ENCODE measurements at regions not wholly inside any gene's neighbourhood (a gene's known extent, or its start where the extent isn't known, plus 50 kb on each side); places are given as distances from the start of the nearest gene placed in this dataset.

DNA sequence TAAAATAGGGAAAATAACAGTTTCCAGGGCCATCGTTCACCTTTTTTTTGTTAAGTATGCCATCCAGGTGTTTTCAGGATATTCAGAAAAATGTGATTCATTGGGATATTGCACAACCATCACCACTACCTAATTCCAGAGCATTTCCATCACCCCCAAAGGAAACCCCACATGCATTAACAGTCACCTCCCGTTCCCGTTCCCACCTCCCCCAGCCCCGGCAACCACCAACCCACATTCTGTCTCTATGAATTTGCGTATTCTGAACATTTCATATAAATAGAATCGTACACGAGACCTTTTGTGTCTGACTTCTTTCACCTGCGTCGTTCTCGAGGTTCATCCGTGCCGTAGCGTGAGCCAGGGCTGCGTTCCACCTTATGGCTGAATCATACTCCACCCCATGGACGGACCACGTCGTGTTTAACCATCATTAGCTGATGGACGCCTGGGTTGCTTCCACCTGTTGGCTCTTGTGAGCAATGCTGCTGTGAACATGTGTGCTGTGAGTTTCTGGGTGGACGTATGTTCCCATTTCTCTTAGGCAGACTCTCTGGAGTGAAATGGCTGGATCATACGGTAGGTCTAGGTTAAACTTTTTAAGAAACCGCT lies 51.0 kb upstream of the NCOR2 start:
- TF ChIP-seq MYC (IDR thresholded peaks at IDR 0.05; ENCODE audit: insufficient read depth, insufficient read length, insufficient replicate concordance, low read length, severe bottlenecking) (no peak), ZSCAN29 (IDR thresholded peaks at IDR 0.05) (no peak), PAX8 (IDR thresholded peaks at IDR 0.05) (no peak), SMAD1 (IDR thresholded peaks at IDR 0.05; ENCODE audit: low read depth, partially characterized antibody) (no peak), POLR2AphosphoS5 (IDR thresholded peaks at IDR 0.05; ENCODE audit: low read length) (no peak), TCF12 (IDR thresholded peaks at IDR 0.05; ENCODE audit: low read depth, low read length) (no peak), MTA3 (IDR thresholded peaks at IDR 0.05; ENCODE audit: borderline replicate concordance, low read length) (no peak), NR2C2 (IDR thresholded peaks at IDR 0.05; ENCODE audit: borderline replicate concordance, control insufficient read depth, insufficient read length, low read depth) (no peak)
- TF ChIP-seq, protein P1, sequence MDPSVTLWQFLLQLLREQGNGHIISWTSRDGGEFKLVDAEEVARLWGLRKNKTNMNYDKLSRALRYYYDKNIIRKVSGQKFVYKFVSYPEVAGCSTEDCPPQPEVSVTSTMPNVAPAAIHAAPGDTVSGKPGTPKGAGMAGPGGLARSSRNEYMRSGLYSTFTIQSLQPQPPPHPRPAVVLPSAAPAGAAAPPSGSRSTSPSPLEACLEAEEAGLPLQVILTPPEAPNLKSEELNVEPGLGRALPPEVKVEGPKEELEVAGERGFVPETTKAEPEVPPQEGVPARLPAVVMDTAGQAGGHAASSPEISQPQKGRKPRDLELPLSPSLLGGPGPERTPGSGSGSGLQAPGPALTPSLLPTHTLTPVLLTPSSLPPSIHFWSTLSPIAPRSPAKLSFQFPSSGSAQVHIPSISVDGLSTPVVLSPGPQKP (IDR thresholded peaks at IDR 0.05; ENCODE audit: low read depth, low read length), result no peak
- TF ChIP-seq, protein P2, sequence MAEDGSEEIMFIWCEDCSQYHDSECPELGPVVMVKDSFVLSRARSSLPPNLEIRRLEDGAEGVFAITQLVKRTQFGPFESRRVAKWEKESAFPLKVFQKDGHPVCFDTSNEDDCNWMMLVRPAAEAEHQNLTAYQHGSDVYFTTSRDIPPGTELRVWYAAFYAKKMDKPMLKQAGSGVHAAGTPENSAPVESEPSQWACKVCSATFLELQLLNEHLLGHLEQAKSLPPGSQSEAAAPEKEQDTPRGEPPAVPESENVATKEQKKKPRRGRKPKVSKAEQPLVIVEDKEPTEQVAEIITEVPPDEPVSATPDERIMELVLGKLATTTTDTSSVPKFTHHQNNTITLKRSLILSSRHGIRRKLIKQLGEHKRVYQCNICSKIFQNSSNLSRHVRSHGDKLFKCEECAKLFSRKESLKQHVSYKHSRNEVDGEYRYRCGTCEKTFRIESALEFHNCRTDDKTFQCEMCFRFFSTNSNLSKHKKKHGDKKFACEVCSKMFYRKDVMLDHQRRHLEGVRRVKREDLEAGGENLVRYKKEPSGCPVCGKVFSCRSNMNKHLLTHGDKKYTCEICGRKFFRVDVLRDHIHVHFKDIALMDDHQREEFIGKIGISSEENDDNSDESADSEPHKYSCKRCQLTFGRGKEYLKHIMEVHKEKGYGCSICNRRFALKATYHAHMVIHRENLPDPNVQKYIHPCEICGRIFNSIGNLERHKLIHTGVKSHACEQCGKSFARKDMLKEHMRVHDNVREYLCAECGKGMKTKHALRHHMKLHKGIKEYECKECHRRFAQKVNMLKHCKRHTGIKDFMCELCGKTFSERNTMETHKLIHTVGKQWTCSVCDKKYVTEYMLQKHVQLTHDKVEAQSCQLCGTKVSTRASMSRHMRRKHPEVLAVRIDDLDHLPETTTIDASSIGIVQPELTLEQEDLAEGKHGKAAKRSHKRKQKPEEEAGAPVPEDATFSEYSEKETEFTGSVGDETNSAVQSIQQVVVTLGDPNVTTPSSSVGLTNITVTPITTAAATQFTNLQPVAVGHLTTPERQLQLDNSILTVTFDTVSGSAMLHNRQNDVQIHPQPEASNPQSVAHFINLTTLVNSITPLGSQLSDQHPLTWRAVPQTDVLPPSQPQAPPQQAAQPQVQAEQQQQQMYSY (CRISPR knock-in tag; IDR thresholded peaks at IDR 0.05), result no peak
- TF ChIP-seq, protein P3, sequence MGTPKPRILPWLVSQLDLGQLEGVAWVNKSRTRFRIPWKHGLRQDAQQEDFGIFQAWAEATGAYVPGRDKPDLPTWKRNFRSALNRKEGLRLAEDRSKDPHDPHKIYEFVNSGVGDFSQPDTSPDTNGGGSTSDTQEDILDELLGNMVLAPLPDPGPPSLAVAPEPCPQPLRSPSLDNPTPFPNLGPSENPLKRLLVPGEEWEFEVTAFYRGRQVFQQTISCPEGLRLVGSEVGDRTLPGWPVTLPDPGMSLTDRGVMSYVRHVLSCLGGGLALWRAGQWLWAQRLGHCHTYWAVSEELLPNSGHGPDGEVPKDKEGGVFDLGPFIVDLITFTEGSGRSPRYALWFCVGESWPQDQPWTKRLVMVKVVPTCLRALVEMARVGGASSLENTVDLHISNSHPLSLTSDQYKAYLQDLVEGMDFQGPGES (IDR thresholded peaks at IDR 0.05), result no peak
- TF ChIP-seq, protein P4, sequence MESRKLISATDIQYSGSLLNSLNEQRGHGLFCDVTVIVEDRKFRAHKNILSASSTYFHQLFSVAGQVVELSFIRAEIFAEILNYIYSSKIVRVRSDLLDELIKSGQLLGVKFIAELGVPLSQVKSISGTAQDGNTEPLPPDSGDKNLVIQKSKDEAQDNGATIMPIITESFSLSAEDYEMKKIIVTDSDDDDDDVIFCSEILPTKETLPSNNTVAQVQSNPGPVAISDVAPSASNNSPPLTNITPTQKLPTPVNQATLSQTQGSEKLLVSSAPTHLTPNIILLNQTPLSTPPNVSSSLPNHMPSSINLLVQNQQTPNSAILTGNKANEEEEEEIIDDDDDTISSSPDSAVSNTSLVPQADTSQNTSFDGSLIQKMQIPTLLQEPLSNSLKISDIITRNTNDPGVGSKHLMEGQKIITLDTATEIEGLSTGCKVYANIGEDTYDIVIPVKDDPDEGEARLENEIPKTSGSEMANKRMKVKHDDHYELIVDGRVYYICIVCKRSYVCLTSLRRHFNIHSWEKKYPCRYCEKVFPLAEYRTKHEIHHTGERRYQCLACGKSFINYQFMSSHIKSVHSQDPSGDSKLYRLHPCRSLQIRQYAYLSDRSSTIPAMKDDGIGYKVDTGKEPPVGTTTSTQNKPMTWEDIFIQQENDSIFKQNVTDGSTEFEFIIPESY (IDR thresholded peaks at IDR 0.05), result no peak
- TF ChIP-seq, protein P5, sequence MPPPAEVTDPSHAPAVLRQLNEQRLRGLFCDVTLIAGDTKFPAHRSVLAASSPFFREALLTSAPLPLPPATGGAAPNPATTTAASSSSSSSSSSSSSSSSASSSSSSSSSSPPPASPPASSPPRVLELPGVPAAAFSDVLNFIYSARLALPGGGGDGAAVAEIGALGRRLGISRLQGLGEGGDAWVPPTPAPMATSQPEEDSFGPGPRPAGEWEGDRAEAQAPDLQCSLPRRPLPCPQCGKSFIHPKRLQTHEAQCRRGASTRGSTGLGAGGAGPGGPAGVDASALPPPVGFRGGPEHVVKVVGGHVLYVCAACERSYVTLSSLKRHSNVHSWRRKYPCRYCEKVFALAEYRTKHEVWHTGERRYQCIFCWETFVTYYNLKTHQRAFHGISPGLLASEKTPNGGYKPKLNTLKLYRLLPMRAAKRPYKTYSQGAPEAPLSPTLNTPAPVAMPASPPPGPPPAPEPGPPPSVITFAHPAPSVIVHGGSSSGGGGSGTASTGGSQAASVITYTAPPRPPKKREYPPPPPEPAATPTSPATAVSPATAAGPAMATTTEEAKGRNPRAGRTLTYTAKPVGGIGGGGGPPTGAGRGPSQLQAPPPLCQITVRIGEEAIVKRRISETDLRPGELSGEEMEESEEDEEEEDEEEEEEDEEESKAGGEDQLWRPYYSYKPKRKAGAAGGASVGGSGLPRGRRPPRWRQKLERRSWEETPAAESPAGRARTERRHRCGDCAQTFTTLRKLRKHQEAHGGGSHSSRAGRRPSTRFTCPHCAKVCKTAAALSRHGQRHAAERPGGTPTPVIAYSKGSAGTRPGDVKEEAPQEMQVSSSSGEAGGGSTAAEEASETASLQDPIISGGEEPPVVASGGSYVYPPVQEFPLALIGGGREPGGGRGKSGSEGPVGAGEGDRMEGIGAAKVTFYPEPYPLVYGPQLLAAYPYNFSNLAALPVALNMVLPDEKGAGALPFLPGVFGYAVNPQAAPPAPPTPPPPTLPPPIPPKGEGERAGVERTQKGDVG (CRISPR knock-in tag; IDR thresholded peaks at IDR 0.05), result no peak
- TF ChIP-seq, protein P6, sequence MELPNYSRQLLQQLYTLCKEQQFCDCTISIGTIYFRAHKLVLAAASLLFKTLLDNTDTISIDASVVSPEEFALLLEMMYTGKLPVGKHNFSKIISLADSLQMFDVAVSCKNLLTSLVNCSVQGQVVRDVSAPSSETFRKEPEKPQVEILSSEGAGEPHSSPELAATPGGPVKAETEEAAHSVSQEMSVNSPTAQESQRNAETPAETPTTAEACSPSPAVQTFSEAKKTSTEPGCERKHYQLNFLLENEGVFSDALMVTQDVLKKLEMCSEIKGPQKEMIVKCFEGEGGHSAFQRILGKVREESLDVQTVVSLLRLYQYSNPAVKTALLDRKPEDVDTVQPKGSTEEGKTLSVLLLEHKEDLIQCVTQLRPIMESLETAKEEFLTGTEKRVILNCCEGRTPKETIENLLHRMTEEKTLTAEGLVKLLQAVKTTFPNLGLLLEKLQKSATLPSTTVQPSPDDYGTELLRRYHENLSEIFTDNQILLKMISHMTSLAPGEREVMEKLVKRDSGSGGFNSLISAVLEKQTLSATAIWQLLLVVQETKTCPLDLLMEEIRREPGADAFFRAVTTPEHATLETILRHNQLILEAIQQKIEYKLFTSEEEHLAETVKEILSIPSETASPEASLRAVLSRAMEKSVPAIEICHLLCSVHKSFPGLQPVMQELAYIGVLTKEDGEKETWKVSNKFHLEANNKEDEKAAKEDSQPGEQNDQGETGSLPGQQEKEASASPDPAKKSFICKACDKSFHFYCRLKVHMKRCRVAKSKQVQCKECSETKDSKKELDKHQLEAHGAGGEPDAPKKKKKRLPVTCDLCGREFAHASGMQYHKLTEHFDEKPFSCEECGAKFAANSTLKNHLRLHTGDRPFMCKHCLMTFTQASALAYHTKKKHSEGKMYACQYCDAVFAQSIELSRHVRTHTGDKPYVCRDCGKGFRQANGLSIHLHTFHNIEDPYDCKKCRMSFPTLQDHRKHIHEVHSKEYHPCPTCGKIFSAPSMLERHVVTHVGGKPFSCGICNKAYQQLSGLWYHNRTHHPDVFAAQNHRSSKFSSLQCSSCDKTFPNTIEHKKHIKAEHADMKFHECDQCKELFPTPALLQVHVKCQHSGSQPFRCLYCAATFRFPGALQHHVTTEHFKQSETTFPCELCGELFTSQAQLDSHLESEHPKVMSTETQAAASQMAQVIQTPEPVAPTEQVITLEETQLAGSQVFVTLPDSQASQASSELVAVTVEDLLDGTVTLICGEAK (IDR thresholded peaks at IDR 0.05; ENCODE audit: borderline replicate concordance), result no peak
